GM21360 (cell line): ENCODE measurements at regions not wholly inside any gene's neighbourhood (a gene's known extent, or its start where the extent isn't known, plus 50 kb on each side); places are given as distances from the start of the nearest gene placed in this dataset.

Source experiments
- ATAC-seq: cut with Tn5 transposase; IDR thresholded peaks from one replicate; pipeline ENCODE4 v1.9.1; 2021; ENCODE audit warnings: mild to moderate bottlenecking, moderate library complexity; ENCODE audit not compliant: unreplicated experiment

DNA sequence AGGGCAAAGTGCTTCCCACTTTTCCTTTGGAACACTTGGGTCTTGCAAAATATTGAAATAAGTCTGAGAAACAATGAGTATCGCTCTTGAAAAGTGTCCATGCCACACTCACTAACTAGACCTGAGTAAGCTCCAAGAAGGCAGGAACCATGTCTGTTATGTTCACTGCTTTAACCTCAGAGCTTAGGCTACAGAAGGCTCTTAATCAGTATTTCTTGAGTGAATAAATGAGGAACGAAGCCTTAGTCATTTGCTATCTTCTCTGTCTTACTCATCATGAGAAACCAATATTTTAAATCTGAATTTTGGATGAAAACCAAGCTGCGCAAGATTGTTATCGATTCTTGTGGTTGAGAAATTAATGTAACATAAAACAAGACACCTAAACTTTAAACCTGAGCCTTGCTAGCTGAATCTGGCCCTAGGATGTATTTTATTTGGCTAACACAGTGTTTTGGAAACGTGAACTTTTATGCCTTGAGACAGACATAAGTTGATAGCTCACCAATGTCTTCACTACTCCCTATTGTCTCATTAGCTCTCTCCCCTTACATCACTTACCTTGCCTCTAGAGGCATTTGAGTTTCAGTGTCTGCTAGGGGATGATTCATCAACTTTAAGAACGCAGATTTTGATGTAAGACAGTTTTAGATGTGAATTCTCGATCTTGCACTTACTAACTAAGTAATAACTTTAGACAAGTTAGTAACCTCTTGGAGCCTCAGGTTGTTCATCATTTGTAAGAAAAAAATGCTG, 392.8 kb upstream of the MEIS1 start:
- no peak for ATAC-seq

- no peak for ATAC-seq
Measured at GRCh38 chr2:66036948-66037347, 398.0 kb upstream of the MEIS1 start.

DNA sequence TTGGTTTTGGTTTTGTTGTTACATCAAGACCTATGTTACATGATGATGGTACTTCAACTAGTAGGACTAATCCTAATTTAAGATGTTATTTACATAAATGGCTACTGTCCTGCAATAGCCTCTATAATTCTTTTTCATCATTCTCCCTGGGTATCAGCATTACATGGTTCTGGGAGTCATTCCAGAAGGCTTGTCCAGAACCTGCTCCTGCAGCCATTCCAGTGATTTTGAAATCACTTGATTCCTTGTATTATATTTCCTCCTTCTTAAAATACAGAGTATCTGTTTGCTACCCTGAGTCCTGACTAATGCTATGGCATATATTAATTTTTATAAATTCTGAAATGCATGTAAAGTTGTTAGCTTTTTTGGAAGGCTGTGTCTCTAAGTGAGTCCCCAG, 400.5 kb upstream of the MEIS1 start:
- ATAC-seq = no peak

- ATAC-seq = no peak
Measured at GRCh38 chr2:66032226-66032775, 402.6 kb upstream of the MEIS1 start.

DNA sequence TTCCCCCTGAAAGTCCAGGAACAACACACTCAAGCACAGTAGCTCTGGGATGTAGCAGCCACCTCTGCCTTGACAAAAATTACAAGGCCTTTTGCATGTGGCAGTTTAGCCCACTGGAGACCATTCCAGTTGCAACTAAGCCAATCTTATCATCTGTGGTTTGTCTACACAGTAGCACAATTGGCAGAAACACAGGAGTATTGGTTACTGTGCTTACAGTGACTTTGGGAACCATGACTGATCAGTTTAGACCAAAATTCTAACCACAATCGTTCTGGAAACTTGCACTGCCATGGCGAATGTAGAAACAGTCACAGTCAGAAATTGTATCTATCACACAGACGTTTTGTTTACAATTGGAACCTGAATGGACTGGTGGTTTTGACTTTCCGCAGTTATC, 403.7 kb upstream of the MEIS1 start:
- no peak for ATAC-seq

- ATAC-seq = no peak
Measured at GRCh38 chr2:66030553-66030952, 404.4 kb upstream of the MEIS1 start.

DNA sequence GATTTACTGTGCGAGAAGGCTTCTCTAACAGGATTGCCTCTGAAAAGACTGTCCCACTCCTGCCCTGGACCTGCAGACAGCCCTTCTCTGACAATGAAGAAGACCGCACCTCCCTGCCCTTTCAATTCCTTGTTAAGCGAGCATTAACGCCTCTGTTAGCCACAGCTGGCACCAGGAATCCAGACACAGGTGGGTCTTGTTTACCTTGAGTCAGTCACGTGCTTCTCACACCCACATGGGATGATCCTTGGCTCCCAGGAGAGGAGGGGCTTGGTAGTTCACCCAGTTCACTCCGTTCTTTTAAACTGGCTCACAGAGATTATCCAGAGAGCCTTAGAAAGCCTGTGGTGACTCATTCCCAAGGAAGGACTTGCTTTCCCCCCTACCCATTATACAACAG, 410.5 kb upstream of the MEIS1 start:
- no peak for ATAC-seq

GRCh38 chr2:66021296-66021695, 413.6 kb upstream of the MEIS1 start:
- no peak for ATAC-seq

DNA sequence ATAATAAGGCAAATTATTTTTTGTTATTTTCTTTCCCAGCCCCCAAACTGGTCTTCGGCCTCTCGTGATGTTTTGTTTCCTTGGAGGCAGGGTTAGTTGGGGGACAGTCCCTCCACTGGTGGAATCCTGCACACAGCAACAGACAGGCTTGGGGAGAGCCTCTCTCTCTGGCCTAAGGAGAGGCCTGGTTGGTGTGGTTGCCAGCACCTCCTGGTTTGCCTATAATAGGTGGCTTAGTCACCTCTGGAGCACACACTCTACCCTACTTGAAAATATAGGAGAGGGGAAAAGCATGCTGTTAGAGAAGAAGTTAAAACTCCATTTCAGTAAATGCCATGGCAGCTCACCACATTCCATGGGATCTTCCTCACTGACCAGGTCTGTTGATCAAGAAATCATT, 417.2 kb upstream of the MEIS1 start:
- no peak for ATAC-seq

DNA sequence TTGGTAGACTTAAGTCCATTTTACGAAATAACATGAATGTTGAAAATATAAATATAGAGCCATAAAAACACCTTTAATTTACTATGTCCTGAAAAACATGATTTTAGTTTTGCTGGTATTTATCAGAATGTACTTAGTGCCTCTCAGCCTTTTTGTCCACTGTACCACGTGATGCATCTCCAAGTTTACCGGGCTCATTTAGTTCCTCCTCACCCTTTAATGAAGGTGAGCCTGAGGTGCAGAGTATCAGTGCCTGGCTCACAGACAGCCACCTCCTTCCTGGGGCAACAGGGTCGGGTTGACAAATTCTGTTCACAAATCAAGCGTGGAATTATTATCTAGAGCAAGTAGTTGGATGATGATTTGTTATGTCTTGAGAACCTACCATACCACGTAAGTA, 420.5 kb upstream of the MEIS1 start:
- ATAC-seq = no peak

GRCh38 chr2:66013456-66013855, 421.5 kb upstream of the MEIS1 start:
- no peak for ATAC-seq

- ATAC-seq = no peak
Measured at GRCh38 chr2:66003931-66004330, 431.0 kb upstream of the MEIS1 start.

DNA sequence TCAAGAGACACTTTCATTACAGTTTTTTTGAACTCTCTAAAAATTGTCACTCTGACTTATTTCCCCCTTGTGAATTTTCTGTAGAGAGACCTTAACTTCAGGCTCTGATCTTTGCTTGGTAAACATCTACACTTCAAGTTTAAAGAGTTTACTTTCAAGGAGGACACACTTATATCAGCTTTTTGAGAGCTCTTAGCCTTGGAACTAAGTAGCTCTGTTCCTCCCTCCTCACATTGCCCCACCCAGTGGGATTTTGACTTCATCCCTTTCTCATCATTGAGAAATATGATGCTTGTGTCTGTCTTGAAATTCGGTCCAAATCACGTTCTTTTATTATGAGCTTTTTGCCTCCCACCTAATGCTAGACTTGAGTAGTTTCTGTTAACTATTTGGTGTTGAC, 433.4 kb upstream of the MEIS1 start:
- ATAC-seq = no peak

DNA sequence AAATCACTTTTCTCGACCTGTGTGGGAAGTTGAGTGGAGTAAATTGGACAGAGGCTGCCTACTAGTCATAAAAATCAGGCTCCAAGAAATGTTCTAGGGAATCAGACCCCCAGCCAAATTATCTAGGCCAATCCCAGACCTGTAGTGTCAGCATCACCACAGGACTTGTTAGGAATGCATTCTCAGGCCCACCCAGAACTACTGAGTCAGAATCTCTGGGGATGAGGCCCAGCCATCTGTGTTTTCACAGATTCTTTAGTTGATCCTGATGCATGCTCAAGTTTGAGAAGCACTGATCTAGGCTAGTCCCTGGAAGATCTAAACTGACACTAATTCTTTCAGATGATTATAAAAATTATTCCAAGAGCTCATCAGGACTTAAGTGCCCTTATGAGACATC, 434.0 kb upstream of the MEIS1 start:
- ATAC-seq = no peak

DNA sequence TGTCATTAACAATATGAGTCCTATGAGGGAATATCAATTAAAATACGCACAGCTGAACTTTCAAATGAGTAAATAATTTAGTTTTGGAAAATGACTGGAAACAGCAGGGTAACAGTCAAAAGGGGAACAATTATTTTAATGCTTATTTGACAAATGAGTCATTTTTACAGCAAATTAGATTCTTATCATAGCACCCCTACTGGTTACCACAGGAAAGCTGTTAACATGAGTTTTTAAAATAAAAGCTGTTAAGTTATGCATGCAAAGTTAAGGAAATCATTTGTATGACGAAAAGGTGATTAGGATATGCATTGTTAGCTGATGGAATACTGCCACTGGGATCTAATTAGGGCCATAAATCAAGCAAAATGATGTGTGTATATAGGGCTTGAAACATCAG, 435.1 kb upstream of the MEIS1 start:
- no peak for ATAC-seq

DNA sequence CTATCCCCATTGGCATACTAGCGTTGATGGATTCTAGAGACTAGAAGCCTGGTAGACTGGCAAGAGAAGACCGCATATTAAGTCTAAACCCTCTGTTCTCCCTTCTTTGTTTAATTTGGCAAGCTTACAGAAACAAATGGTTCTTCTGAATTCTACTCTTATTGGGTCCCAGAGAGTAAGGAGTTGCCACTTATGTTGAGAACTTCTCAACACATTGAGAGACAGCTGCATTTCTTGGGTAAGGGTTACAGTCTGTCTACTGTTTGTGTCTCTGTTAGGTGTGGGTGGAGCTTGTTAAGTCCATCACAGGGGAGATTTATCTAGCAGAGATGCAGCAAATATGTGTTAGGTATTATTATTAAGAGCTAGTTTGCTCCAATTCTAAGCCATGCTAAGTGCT, 435.8 kb upstream of the MEIS1 start:
- ATAC-seq = no peak

DNA sequence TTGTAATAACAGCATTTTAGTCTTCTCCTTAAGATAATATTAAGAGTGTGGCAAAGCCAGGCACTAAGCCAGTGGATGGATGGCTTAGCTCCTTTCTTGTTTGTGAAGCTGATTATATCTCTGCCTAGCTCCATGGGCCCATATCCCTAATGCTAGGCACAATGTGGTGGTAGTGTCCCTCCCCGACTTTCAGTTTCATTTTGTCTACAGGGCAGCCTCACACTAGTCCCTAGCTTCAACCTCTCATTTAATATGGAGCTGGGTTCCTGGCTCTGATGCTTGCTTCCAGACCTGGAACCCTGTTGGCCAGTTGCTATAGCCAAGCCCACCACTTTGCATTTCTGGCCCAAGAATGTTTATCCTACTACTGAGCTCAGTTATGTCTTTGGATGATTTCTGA, 437.0 kb upstream of the MEIS1 start:
- no peak for ATAC-seq

DNA sequence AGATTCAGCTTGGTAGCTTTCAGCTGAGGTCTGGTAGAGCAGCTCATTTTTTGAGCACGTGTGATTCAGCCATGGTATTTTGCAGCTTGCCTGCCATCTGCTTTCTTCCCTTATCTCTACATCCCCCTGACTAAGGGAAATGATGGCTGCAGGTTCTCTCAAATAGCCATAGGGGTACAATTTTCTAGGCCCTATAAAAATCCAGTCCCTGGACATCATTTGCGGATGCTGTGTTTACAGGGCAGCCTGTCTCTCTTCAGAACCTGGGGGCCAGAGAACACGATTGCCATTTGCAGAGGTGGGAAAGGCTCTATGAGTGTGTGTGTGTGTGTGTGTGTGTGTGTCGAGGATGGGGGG, 442.7 kb upstream of the MEIS1 start:
- ATAC-seq = no peak

GRCh38 chr2:65991381-65992197, 443.3 kb upstream of the MEIS1 start:
- no peak for ATAC-seq

DNA sequence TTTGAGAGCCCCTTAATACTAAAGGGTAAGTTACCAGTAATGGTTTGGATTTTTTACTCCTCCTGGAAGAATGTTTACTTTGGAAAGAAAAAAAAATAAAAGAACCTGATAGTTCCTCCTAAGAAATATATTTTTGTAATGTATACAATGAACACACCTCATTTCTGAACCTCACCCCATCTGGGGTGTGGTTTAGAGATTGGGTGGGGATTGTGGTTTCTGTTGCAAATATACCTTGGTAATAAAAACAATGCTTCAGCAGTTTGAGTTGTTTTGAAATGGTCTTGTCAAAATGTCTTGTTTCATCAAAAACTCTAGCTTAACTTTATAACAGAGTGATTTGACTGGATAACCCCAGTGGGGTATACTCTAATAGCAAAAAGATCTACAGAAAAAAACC, 448.9 kb upstream of the MEIS1 start:
- ATAC-seq = no peak

- ATAC-seq = no peak
Measured at GRCh38 chr2:65980531-65980930, 454.4 kb upstream of the MEIS1 start.

DNA sequence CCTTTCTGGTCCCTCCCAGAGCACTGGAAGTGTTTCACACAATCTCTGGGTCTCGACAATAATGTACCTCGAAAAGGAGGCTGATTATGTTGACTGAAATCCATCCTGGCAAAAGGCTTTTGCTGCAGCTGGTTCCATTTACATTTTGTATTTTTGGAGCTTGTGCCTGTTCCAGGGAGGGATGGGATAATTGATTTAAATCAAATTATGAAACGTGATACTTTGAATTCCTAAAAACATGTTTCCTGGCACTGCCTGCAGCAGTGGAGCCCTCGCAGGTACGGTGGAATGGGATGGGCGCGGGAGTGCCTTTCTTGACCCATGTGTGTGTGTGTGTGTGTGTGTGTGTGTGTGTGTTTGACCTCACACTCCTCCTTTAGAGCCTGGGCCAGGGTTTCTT, 455.5 kb upstream of the MEIS1 start:
- no peak for ATAC-seq
